Left lung (tissue), 4 donors: ENCODE measurements at regions not wholly inside any gene's neighbourhood (a gene's known extent, or its start where the extent isn't known, plus 50 kb on each side); places are given as distances from the start of the nearest gene placed in this dataset.

Source experiments
- ATAC-seq: fragments of 200-7000 bp; cut with Tn5 transposase; one replicate; pipeline ENCODE4 v1.9.1; 2020; ENCODE audit warnings: moderate library complexity
- DNase-seq, 4 donors: peaks; one replicate each; pipeline ENCODE4 v3.0.0-alpha.2; 2013 to 2020
- H3K27ac ChIP-seq, 2 donors: fragments of 200-600 bp; sonication (generic) in 1 of 2; one replicate each; pipeline versions ENCODE4 v1.5.0 to v1.8.0; 2020 to 2021
- H3K27me3 ChIP-seq, 2 donors: fragments of 200-600 bp; sonication (generic) in 1 of 2; one replicate each; pipeline versions ENCODE4 v1.5.0 to v1.8.0; 2020 to 2021
- H3K36me3 ChIP-seq, 2 donors: fragments of 200-600 bp; sonication (generic) in 1 of 2; one replicate each; pipeline versions ENCODE4 v1.5.0 to v1.8.0; 2020 to 2021
- H3K4me1 ChIP-seq, 2 donors: fragments of 200-600 bp; one replicate each; pipeline ENCODE4 v1.8.0; 2021
- H3K4me3 ChIP-seq, 2 donors: fragments of 200-600 bp; sonication (generic) in 1 of 2; one replicate each; pipeline versions ENCODE4 v1.5.0 to v1.8.0; 2020 to 2021; ENCODE audit warnings: mild to moderate bottlenecking in 1 of 2
- H3K9me3 ChIP-seq, 2 donors: fragments of 200-600 bp; sonication (generic) in 1 of 2; one replicate each; pipeline versions ENCODE4 v1.5.0 to v1.8.0; 2020 to 2021
- CTCF ChIP-seq, 2 donors: fragments of 200-600 bp; sonication (generic) in 1 of 2; IDR thresholded peaks; one replicate each; pipeline versions ENCODE4 v1.5.0 to v1.8.0; 2021; ENCODE audit warnings: antibody characterized with exemption in 2 of 2
- intact Hi-C, 2 donors: fragments of 100-400 bp; cut with DNase I; formaldehyde crosslinking; loops; one replicate each; pipeline versions ENCODE4 v1.11.2 to v1.14.2; 2022
- donor health status: DM: no; HTN: yes; CAD: no.
- donor health status: DM: no; HTN: no; CAD: no.

GRCh38 chr2:175552902-175553301, 371.4 kb upstream of the ATP5MC3 start:
- no peaks in the 10 kb centered on the region for H3K4me1 ChIP-seq
- intact Hi-C loops: no loop called here
- H3K36me3 ChIP-seq: no peaks in the 10 kb centered on the region
- ATAC-seq (peak; percentile 61), DNase-seq (peak in 1 of 4 donors; percentile 47)
- H3K27ac ChIP-seq: no peak overlapping the region
- H3K9me3 ChIP-seq: no peaks in the 10 kb centered on the region
- TF ChIP-seq CTCF (IDR thresholded peaks at IDR 0.05): no peak
- no peak overlapping the region for H3K4me3 ChIP-seq
- no peaks in the 10 kb centered on the region for H3K27me3 ChIP-seq

- no peak for ATAC-seq
- Histone ChIP-seq H3K9me3 (peaks cover 0 to 20% of the 10 kb centered on the region in 2 donors), H3K4me1 (no peaks in the 10 kb centered on the region), H3K36me3 (no peaks in the 10 kb centered on the region), H3K4me3 (no peak overlapping the region), H3K27ac (no peak overlapping the region), H3K27me3 (no peaks in the 10 kb centered on the region)
- TF ChIP-seq CTCF (IDR thresholded peaks at IDR 0.05): no peak
- intact Hi-C loops: no loop called here
- DNase-seq: no peak
These were observed 358.9 kb upstream of the ATP5MC3 start for GRCh38 chr2:175540421-175540820.

GRCh38 chr2:175539122-175539521, 357.6 kb upstream of the ATP5MC3 start:
- peaks cover 0 to 19% of the 10 kb centered on the region in 2 donors for H3K9me3 ChIP-seq
- no peaks in the 10 kb centered on the region for H3K4me1 ChIP-seq
- intact Hi-C loops: no loop called here
- H3K27ac ChIP-seq: no peak overlapping the region
- DNase-seq (no peak), ATAC-seq (no peak)
- H3K4me3 ChIP-seq: no peak overlapping the region
- no peaks in the 10 kb centered on the region for H3K27me3 ChIP-seq
- H3K36me3 ChIP-seq: no peaks in the 10 kb centered on the region
- TF ChIP-seq CTCF (IDR thresholded peaks at IDR 0.05): no peak

GRCh38 chr2:175536059-175536458, 354.5 kb upstream of the ATP5MC3 start:
- intact Hi-C loops: no loop called here
- no peaks in the 10 kb centered on the region for H3K27me3 ChIP-seq
- H3K9me3 ChIP-seq: peaks cover 0 to 4% of the 10 kb centered on the region in 2 donors
- no peaks in the 10 kb centered on the region for H3K4me1 ChIP-seq
- ATAC-seq: no peak
- DNase-seq: no peak
- H3K4me3 ChIP-seq: no peak overlapping the region
- H3K36me3 ChIP-seq: no peaks in the 10 kb centered on the region
- TF ChIP-seq CTCF (IDR thresholded peaks at IDR 0.05): no peak
- H3K27ac ChIP-seq: peak overlapping the region in 1 of 2 donors; percentile 30

GRCh38 chr2:175535631-175536030, 354.1 kb upstream of the ATP5MC3 start:
- no peak for TF ChIP-seq CTCF (IDR thresholded peaks at IDR 0.05)
- Histone ChIP-seq H3K4me1 (no peaks in the 10 kb centered on the region), H3K9me3 (peaks cover 0 to 4% of the 10 kb centered on the region in 2 donors), H3K4me3 (no peak overlapping the region), H3K27me3 (no peaks in the 10 kb centered on the region), H3K36me3 (no peaks in the 10 kb centered on the region), H3K27ac (peak overlapping the region in 1 of 2 donors; percentile 30)
- ATAC-seq: no peak
- DNase-seq: no peak
- intact Hi-C loops: no loop called here
